Right renal cortex interstitium (tissue), 3 donors: ENCODE measurements at regions not wholly inside any gene's neighbourhood (a gene's known extent, or its start where the extent isn't known, plus 50 kb on each side); places are given as distances from the start of the nearest gene placed in this dataset.
"Not testable (repeated sequence)": the region's sequence is repeated elsewhere in the genome, so short reads cannot be mapped to it uniquely, and the experiment has no call there.

Source experiments
- DNase-seq, 3 donors: peaks; one replicate each; pipeline ENCODE4 v3.0.0-alpha.2; 2013; ENCODE audit warnings: low read depth in 3 of 3, low spot score in 2 of 3

GRCh38 chr2:147002256-147002655 lies 842.6 kb upstream of the ACVR2A start:
- DNase-seq: no peak

DNA sequence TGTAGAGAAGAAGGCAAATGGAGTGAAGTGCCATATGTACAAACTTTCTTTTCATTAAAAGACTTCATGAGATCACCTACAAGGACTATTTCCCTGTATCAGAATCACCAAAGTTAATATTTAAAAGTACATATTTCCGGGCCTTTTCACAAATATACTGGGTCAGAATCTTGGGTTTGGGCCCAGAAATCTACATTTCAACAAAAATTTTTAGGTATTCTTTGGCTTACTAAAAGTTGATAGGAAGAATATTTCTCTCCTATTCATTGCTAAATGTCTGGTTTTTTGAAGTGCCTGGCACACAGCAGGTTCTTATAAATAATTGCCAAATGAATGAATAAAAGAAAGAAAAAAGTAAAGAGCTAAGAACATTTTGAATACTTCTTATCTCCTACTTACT lies 843.8 kb upstream of the ACVR2A start:
- no peak for DNase-seq

DNA sequence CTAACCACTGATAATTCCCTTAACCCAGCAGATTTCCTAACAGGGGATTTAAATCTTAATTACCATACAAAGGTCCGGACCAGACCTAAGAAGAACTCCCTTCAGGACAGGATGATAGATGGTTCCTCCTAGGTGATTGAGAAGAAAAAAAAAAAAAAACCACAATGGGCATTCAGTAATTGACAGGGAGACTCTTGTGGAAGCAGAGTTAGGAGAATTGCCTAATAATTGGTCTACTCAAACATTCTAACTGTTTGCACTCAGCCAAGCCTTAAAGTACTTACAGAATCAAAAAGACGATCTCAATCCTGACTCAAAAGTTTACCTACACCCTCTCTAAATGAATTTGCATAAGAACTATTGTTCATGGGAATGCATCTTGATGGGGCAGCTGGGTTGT lies 844.7 kb upstream of the ACVR2A start:
- DNase-seq: not testable (repeated sequence)

- no peak for DNase-seq
Measured at GRCh38 chr2:146997945-146998344, 846.9 kb upstream of the ACVR2A start.

DNA sequence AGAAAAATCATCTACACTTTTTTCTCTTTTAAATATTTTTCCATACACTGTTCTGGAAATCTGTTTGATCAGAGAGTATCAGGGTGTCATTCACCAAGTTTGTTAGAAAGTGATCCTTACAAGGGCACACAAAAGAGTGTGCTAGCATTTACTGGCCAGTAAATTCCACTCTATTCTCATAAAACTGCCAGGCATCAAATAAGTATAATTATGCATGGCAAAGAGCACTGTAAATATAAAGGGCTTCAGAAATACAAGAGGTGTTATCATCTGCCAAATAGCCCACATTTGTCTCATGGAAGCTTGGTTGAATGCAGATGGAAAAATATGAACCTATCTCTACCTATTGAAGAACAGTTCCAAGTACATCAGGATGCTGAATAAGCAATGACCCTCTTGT lies 847.3 kb upstream of the ACVR2A start:
- no peak for DNase-seq

- no peak for DNase-seq
Measured at GRCh38 chr2:146994246-146994645, 850.6 kb upstream of the ACVR2A start.

DNA sequence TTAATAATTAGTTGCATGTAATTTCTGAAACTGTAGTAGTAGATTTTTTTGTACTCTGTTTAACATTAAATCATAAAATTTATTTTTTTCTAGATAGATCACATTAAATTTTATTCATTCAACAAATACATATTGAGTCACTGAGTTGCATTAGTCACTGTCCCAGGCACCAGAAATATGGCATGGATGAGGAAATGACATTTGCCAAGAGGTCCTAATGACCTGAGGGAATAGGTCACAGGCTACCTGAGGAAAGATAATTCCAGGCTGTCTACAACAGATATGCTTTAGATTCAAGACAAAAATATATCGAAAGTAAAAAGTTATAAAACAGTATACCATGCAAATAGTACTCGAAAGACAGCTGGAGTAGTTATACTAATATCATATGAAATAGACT lies 852.4 kb upstream of the ACVR2A start:
- DNase-seq: no peak

DNA sequence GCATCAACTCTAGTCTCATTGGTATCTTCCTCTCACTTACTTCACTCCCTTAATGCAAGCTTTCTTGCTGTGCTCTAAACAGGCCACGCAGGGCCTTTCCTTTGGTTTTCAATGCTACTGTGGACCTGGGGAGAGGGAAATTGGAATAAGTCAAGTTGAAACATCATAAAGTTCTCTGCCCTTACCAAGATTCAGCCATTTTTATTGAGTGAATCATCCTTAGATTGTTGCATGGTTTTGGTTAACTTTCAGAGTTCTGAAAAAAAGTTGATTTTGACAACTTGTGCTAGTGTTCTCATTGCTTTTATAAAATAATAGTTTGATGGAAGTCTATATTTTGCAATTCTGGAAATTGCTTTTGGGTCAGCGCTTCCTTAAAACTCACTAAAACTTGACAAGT lies 852.8 kb upstream of the ACVR2A start:
- no peak for DNase-seq

GRCh38 chr2:146990311-146991054 lies 854.3 kb upstream of the ACVR2A start:
- no peak for DNase-seq

DNA sequence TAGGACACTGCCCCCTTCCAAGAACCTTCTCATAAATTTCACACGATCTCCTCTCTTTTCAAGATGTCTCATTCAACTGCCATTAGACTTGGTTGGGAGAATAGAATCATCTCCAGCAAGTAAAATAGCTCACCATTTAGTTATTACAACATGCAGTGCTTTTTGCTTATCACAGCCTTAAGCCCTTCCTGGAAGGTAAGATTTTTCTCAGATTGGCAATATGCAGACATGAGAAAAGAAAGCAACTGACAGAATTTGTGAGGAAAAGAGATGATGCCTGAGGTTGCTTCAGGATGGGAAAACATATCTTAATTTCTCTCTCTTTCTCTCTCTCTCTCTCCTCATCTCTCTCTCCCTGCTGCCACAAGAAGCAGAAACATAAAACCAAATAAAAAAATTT lies 855.1 kb upstream of the ACVR2A start:
- DNase-seq: no peak

GRCh38 chr2:146987996-146988395 lies 856.8 kb upstream of the ACVR2A start:
- DNase-seq: no peak

DNA sequence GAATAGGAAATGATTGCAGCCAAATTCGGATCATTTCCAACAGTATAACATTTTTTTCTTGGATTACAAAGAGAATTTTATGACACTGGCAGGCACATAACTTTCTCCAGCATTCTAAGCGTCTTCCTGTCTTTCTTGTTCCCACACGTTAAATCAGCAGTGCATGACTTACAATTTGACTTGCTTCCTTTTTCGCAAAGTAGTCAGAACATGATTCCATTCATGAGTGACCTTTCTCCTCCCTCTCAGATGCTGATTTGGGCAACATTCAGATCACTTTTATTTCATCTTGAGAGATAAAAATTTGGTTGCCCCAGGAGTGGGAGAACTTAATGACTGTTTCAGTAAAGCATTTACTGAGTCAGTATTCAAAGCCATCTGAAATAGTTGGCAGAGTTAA lies 858.7 kb upstream of the ACVR2A start:
- peak in 1 of 3 donors; percentile 18 for DNase-seq

GRCh38 chr2:146985753-146986152 lies 859.1 kb upstream of the ACVR2A start:
- no peak for DNase-seq

DNA sequence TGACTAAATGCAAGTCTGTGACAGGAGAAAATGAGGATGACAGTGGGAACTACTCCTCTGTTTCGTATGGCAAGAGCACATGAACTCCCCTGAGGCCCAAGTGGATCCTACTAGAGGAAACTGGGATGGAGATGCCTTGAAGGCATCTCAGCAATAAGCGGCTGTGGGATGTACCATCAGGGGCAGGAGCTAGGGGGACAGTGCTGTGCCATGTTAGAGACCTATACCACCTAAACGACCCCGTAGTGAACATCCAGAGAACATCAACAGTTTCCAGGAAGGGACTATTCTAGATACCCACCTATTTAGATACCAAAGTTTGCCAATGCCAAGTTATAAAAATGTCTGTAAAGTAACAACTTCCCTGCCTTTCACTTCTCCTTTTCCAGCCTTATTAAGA lies 860.8 kb upstream of the ACVR2A start:
- no peak for DNase-seq

DNA sequence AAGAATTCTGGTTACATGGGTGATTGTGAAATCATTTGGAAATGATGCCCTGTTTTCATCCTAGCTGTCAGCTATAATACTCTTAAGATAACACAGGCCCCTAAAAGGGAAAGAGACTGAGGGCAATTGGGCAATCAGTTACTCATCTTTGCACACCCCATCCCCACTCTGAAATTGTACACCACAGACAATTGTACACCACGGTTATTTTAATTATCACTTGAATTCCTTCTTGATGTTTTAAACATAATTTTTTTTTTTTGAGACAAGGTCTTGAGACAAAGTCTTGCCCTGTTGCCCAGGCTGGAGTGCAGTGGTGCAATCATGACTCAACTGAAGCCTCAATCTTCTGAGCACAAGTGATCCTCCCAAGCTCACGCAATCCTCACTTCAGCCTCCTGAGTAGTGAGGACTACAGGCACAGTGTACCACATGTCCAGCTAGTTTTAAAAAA lies 862.4 kb upstream of the ACVR2A start:
- DNase-seq: no peak

GRCh38 chr2:146981921-146982320 lies 862.9 kb upstream of the ACVR2A start:
- no peak for DNase-seq

- DNase-seq: no peak
Measured at GRCh38 chr2:146979746-146980145, 865.1 kb upstream of the ACVR2A start.

- DNase-seq: no peak
Measured at GRCh38 chr2:146978577-146979555, 866.0 kb upstream of the ACVR2A start.

DNA sequence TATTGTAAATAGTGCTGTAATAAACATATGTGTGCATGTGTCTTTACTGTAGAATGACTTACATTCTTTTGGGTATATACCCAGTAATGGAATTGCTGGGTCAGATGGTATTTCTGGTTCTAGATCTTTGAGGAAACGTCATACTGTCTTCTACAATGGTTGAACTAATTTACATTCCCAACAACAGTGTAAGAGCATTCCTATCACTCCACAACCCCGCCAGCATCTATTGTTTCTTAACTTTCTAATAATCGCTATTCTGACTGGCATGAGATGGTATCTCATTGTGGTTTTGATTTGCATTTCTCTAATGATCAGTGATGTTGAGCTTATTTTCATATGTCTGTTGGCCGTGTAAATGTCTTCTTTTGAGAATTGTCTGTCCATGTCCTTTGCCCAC lies 873.8 kb upstream of the ACVR2A start:
- DNase-seq: not testable (repeated sequence)

DNA sequence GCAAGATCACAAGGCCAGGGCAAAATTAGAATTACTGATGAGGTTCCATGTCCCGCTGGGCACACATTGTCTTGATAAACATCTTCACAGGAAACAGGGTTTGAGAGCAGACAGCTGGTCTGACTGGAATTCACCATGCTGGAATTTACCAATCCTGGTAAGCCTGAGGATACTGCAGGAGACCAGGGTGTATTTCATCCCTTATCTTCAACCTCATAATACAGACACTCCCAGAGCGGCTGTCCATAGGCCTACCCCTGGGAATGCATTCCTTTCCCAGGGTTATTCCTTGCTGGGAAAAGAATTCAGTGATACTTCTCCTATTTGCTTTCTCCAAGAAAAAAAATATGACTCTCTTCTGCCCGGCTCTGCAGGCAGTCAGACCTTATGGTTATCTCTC lies 875.1 kb upstream of the ACVR2A start:
- DNase-seq: not testable (repeated sequence)

DNA sequence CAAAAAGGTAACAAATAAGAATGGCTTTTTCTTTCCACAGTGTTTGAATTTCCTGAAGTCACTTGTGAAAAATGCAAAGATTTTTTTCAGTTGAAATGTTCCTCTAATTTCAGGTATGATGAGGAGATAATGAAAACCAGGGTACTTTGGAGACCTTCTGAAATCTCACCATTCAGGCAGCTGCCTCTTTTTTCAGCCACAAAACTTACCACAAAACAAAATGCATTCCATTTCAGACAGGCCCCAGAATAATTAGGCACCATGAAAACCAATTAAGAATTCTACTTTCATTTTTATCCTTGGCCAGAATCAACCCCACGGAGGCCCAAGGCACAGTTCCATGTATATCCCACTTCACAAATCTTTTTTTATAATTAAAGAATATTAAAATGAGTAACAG lies 880.3 kb upstream of the ACVR2A start:
- no peak for DNase-seq

GRCh38 chr2:146954544-146954943 lies 890.3 kb upstream of the ACVR2A start:
- no peak for DNase-seq
